ENCODE measurements at regions not wholly inside any gene's neighbourhood (a gene's known extent, or its start where the extent isn't known, plus 50 kb on each side); places are given as distances from the start of the nearest gene placed in this dataset.

DNA sequence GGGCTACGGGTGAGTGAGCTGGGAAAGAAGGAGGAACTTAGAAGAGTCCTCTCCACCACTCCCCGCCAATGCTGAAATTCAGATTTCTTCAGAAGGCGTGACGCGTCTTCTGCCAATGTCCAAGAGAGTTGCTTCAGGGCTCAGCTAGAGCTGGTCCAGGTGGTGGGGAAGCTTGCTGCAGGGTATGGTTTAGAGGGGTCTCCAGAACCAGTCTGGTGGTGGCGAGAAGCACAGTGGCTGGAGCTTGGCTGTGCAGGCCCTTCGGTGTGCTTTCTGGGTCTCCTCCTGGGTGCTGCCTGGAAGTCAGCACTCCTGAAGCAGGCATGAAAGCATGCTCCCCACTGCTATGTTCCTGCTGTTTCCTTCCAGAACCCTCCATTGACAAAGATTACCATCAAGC is 387.2 kb downstream of the PTPRU start:
- no peak for DNase-seq (ENCODE audit: low spot score)
- no peak for ATAC-seq
- intact Hi-C loops (cut with micrococcal nuclease; ENCODE audit: unreplicated experiment): no loop called here
- in situ Hi-C loops (cut with HindIII; ENCODE audit: extremely low pct_ligation_motif_present, low pct_unique_long_range_greater_than_20kb): no loop called here
- ChIA-PET POLR2A (no interaction called here), CTCF (ENCODE audit: low intra/inter-chr PET ratio, low total read pairs) (no interaction called here)
- H3K9ac ChIP-seq (ENCODE audit: insufficient read depth, low read depth, low read length): no peak overlapping the region
- WGBS (ENCODE audit: low lambda C conversion rate): 67% methylated on average over 5 of the region's 7 CpGs
- no peaks in the 10 kb centered on the region for H4K20me1 ChIP-seq (ENCODE audit: insufficient read depth, low read length)
- H3K27me3 ChIP-seq (ENCODE audit: control insufficient read depth in 1 of 2, insufficient read depth in 2 of 2, low read length in 2 of 2): peaks cover 0 to 3% of the 10 kb centered on the region in 2 experiments; a peak in 1 of 5 replicates
- H3K79me2 ChIP-seq (ENCODE audit: insufficient read depth, low read length): no peaks in the 10 kb centered on the region
- TF ChIP-seq ZNF333 (CRISPR knock-in tag; IDR thresholded peaks at IDR 0.05; ENCODE audit: borderline replicate concordance): no peak
- TF ChIP-seq PRMT3 (CRISPR knock-in tag; IDR thresholded peaks at IDR 0.05; ENCODE audit: borderline replicate concordance, low read depth): no peak
- TF ChIP-seq, protein P1, sequence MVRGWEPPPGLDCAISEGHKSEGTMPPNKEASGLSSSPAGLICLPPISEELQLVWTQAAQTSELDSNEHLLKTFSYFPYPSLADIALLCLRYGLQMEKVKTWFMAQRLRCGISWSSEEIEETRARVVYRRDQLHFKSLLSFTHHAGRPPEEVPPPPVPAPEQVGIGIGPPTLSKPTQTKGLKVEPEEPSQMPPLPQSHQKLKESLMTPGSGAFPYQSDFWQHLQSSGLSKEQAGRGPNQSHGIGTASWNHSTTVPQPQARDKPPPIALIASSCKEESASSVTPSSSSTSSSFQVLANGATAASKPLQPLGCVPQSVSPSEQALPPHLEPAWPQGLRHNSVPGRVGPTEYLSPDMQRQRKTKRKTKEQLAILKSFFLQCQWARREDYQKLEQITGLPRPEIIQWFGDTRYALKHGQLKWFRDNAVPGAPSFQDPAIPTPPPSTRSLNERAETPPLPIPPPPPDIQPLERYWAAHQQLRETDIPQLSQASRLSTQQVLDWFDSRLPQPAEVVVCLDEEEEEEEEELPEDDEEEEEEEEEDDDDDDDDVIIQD (CRISPR knock-in tag; IDR thresholded peaks at IDR 0.05; ENCODE audit: low read depth): no peak
- H3K4me1 ChIP-seq (ENCODE audit: insufficient read depth, low read length): no peaks in the 10 kb centered on the region
- BruUV-seq (replicated peaks): no TSS peak
- H3K4me2 ChIP-seq (ENCODE audit: low read depth, low read length): no peak overlapping the region
- H3K9me3 ChIP-seq (ENCODE audit: low read length): no peaks in the 10 kb centered on the region
- no peak overlapping the region for H3K4me3 ChIP-seq (replicated peaks in 1 of 3; ENCODE audit: insufficient read depth in 1 of 3, low read depth in 2 of 3, low read length in 3 of 3)
- no peak overlapping the region for H3K27ac ChIP-seq (ENCODE audit: extremely low read length, insufficient read depth, low read length)
- no peak for FAIRE-seq
- no peaks in the 10 kb centered on the region for H3K36me3 ChIP-seq (replicated peaks in 1 of 2; ENCODE audit: control insufficient read depth in 1 of 2, insufficient read depth in 2 of 2, low read length in 2 of 2)
- H2AFZ ChIP-seq (ENCODE audit: low read length): no peak overlapping the region

DNA sequence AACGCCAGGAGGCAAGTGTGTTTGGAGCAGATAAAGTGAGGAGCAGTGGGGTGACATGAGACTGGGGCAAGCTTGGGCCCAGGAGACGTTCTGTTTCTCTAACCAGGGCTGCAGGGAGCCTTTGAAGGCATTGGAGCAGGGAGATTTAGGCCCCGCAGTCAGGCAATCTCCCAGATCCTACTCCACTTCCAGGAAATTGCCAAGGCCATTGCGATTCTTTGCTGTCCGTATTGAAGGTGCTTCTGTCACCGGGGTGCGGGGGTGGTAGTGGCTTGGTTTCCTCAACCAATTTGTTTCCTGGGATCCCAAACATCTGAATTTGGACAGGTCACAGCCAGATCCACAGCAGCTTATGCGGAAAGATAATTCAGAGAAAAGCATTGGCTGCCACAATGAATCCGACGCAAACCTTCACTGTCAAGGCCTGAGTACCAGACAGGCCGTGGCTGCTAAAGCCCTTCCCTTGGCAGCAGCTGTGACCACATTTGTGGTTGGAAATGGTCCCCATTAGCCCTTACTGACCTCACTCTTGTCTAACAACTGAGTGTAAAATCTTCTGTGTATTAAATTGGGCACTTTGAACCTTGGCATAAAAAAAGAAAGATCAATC is 385.6 kb downstream of the PTPRU start:
- ATAC-seq: no peak
- Histone ChIP-seq H3K27ac (ENCODE audit: extremely low read length, insufficient read depth, low read length) (no peak overlapping the region), H3K4me2 (ENCODE audit: low read depth, low read length) (no peak overlapping the region), H3K27me3 (ENCODE audit: control insufficient read depth in 1 of 2, insufficient read depth in 2 of 2, low read length in 2 of 2) (peaks cover 0 to 3% of the 10 kb centered on the region in 2 experiments; a peak in 1 of 5 replicates), H3K4me1 (ENCODE audit: insufficient read depth, low read length) (no peaks in the 10 kb centered on the region), H2AFZ (ENCODE audit: low read length) (no peak overlapping the region), H3K4me3 (replicated peaks in 1 of 3; ENCODE audit: insufficient read depth in 1 of 3, low read depth in 2 of 3, low read length in 3 of 3) (no peak overlapping the region), H3K9me3 (ENCODE audit: low read length) (no peaks in the 10 kb centered on the region), H3K9ac (ENCODE audit: insufficient read depth, low read depth, low read length) (no peak overlapping the region), H4K20me1 (ENCODE audit: insufficient read depth, low read length) (no peaks in the 10 kb centered on the region), H3K79me2 (ENCODE audit: insufficient read depth, low read length) (no peaks in the 10 kb centered on the region), H3K36me3 (replicated peaks in 1 of 2; ENCODE audit: control insufficient read depth in 1 of 2, insufficient read depth in 2 of 2, low read length in 2 of 2) (no peaks in the 10 kb centered on the region)
- BruUV-seq (replicated peaks): no TSS peak
- DNase-seq (ENCODE audit: low spot score): no peak
- WGBS (ENCODE audit: low lambda C conversion rate): 42% methylated on average over 11 of the region's 11 CpGs
- TF ChIP-seq ZBTB8A (CRISPR knock-in tag; IDR thresholded peaks at IDR 0.05; ENCODE audit: borderline replicate concordance, low read depth) (no peak), HOXD1 (CRISPR knock-in tag; IDR thresholded peaks at IDR 0.05) (no peak), TSC22D2 (CRISPR knock-in tag; IDR thresholded peaks at IDR 0.05; ENCODE audit: borderline replicate concordance) (no peak), BRF2 (CRISPR knock-in tag; IDR thresholded peaks at IDR 0.05) (no peak)
- CTCF ChIA-PET (ENCODE audit: low intra/inter-chr PET ratio, low total read pairs): no interaction called here
- intact Hi-C loops (cut with micrococcal nuclease; ENCODE audit: unreplicated experiment): no loop called here
- no peak for FAIRE-seq
- POLR2A ChIA-PET: no interaction called here
- in situ Hi-C loops (cut with HindIII; ENCODE audit: extremely low pct_ligation_motif_present, low pct_unique_long_range_greater_than_20kb): no loop called here
